ENCODE measurements at regions not wholly inside any gene's neighbourhood (a gene's known extent, or its start where the extent isn't known, plus 50 kb on each side); places are given as distances from the start of the nearest gene placed in this dataset.

DNA sequence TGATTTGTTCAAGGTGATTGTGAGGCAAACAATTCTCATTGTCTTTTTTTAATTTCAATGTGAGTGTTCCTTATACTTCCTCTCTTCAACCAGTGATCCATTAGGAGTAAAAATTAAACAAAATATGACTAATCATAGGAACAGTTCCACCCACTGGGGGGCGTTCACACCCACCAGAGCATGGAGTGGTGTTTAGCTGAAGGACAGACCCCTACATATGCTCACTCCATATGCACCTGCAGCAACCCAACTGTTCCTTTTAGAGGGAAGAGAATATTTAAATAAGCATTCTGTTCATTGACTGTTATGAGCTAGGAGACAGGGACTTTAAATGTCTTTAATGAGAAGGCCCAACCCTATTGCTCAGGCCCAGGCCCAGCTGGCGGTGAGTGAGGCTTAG is 78.7 kb upstream of the DRD2 start:
- Histone ChIP-seq H3K27me3 (ENCODE audit: control insufficient read depth in 3 of 3, insufficient read depth in 3 of 3, low read depth in 1 of 3, low read length in 3 of 3) (no peaks in the 10 kb centered on the region), H3K79me1 (ENCODE audit: low read depth, low read length) (peaks cover 3% of the 10 kb centered on the region), H3K9me3 (replicated peaks in 1 of 2; ENCODE audit: control insufficient read depth in 2 of 2, insufficient read depth in 1 of 2, low read depth in 1 of 2, low read length in 2 of 2) (no peaks in the 10 kb centered on the region), H2BK5ac (ENCODE audit: low read length) (no peak overlapping the region), H4K8ac (ENCODE audit: low read depth, low read length) (no peak overlapping the region), H3K18ac (ENCODE audit: low read length) (no peak overlapping the region), H2BK120ac (ENCODE audit: low read depth, low read length) (no peak overlapping the region), H2AK5ac (ENCODE audit: low read depth, low read length) (no peak overlapping the region), H3K4ac (ENCODE audit: low read length) (no peak overlapping the region), H3K9ac (ENCODE audit: low read depth, low read length, poor library complexity) (no peak overlapping the region), H3K14ac (ENCODE audit: low read length) (no peak overlapping the region), H2BK12ac (ENCODE audit: low read length) (no peak overlapping the region), H3K4me1 (ENCODE audit: control insufficient read depth in 2 of 2, insufficient read depth in 1 of 2, low read depth in 1 of 2, low read length in 2 of 2) (peaks cover 2 to 17% of the 10 kb centered on the region in 2 donors), H3K4me2 (ENCODE audit: insufficient read depth, low read length, poor library complexity, severe bottlenecking) (no peak overlapping the region), H2AFZ (ENCODE audit: low read length) (no peak overlapping the region), H3K4me3 (ENCODE audit: low read length in 2 of 2) (no peak overlapping the region), H2BK15ac (ENCODE audit: low read length) (no peak overlapping the region), H3K36me3 (replicated peaks in 1 of 2; ENCODE audit: control insufficient read depth in 2 of 2, insufficient read depth in 2 of 2, low read length in 2 of 2) (no peaks in the 10 kb centered on the region), H4K91ac (ENCODE audit: low read depth, low read length, poor library complexity) (no peak overlapping the region), H3K27ac (replicated peaks; ENCODE audit: low read length) (no peak overlapping the region), H3K23ac (ENCODE audit: low read depth, low read length, poor library complexity) (no peak overlapping the region)
- no peak for DNase-seq (ENCODE audit: low spot score)
- WGBS, 2 donors (ENCODE audit: extremely low coverage in 2 of 2, insufficient read length in 2 of 2, insufficient replicate concordance in 1 of 2), result no CpG with 5 or more reads among the region's 2 CpGs

DNA sequence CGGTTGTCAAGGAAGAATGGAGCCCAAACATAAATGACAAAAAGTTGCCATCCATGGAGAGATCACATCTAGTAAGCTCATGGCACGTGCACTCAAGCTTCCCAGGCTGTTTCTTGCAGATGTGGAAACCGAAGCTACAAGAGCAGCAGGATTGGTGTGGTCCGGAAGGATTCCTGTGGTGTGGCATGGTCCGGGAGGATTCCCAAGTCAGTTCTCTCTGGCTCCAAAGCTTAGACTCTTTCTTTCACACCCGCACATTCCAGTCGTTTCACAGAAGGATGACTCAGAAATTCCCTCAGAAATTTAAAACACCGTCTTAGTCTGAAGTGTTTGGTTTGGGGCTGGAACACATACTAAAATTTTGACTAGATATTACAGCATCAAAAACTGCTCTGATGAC is 78.0 kb upstream of the DRD2 start:
- Histone ChIP-seq H3K27ac (replicated peaks; ENCODE audit: low read length) (peak overlapping the region; percentile 55), H3K23ac (ENCODE audit: low read depth, low read length, poor library complexity) (no peak overlapping the region), H2AFZ (ENCODE audit: low read length) (peak overlapping the region; percentile 3), H3K4me2 (ENCODE audit: insufficient read depth, low read length, poor library complexity, severe bottlenecking) (no peak overlapping the region), H3K4me3 (ENCODE audit: low read length in 2 of 2) (no peak overlapping the region), H3K9ac (ENCODE audit: low read depth, low read length, poor library complexity) (no peak overlapping the region), H4K91ac (ENCODE audit: low read depth, low read length, poor library complexity) (no peak overlapping the region), H4K8ac (ENCODE audit: low read depth, low read length) (no peak overlapping the region), H2BK12ac (ENCODE audit: low read length) (no peak overlapping the region), H3K4me1 (ENCODE audit: control insufficient read depth in 2 of 2, insufficient read depth in 1 of 2, low read depth in 1 of 2, low read length in 2 of 2) (peaks cover 2 to 14% of the 10 kb centered on the region in 2 donors), H3K36me3 (replicated peaks in 1 of 2; ENCODE audit: control insufficient read depth in 2 of 2, insufficient read depth in 2 of 2, low read length in 2 of 2) (no peaks in the 10 kb centered on the region), H2AK5ac (ENCODE audit: low read depth, low read length) (no peak overlapping the region), H3K4ac (ENCODE audit: low read length) (no peak overlapping the region), H2BK5ac (ENCODE audit: low read length) (no peak overlapping the region), H3K9me3 (replicated peaks in 1 of 2; ENCODE audit: control insufficient read depth in 2 of 2, insufficient read depth in 1 of 2, low read depth in 1 of 2, low read length in 2 of 2) (no peaks in the 10 kb centered on the region), H3K18ac (ENCODE audit: low read length) (no peak overlapping the region), H3K79me1 (ENCODE audit: low read depth, low read length) (peaks cover 3% of the 10 kb centered on the region), H2BK15ac (ENCODE audit: low read length) (no peak overlapping the region), H2BK120ac (ENCODE audit: low read depth, low read length) (no peak overlapping the region), H3K14ac (ENCODE audit: low read length) (no peak overlapping the region), H3K27me3 (ENCODE audit: control insufficient read depth in 3 of 3, insufficient read depth in 3 of 3, low read depth in 1 of 3, low read length in 3 of 3) (no peaks in the 10 kb centered on the region)
- WGBS, 2 donors (ENCODE audit: extremely low coverage in 2 of 2, insufficient read length in 2 of 2, insufficient replicate concordance in 1 of 2), result no CpG with 5 or more reads among the region's 8 CpGs
- DNase-seq (ENCODE audit: low spot score), result peak; percentile 45

DNA sequence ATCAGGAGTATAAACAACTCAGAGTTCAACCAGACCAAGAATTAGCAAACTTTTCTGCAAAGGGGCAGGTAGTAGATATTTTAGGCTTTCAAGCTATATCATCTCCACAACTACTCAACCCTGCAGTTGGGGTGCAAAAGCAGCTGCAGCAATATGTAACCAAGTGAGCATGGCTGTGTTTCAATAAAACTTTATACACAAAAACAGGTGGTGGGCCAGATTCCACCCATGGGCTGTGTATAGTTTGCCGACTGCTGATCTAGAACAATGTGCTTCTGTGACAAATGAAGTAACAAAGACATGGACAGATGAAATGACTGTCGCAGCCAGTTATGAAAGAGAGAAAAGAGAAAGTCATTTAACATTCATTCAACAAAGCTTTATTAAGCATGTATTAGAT is 77.1 kb upstream of the DRD2 start:
- Histone ChIP-seq H2BK15ac (ENCODE audit: low read length) (no peak overlapping the region), H3K27ac (replicated peaks; ENCODE audit: low read length) (no peak overlapping the region), H3K18ac (ENCODE audit: low read length) (no peak overlapping the region), H3K27me3 (ENCODE audit: control insufficient read depth in 3 of 3, insufficient read depth in 3 of 3, low read depth in 1 of 3, low read length in 3 of 3) (no peaks in the 10 kb centered on the region), H2BK120ac (ENCODE audit: low read depth, low read length) (no peak overlapping the region), H4K91ac (ENCODE audit: low read depth, low read length, poor library complexity) (no peak overlapping the region), H3K4me3 (ENCODE audit: low read length in 2 of 2) (no peak overlapping the region), H4K8ac (ENCODE audit: low read depth, low read length) (no peak overlapping the region), H2BK12ac (ENCODE audit: low read length) (no peak overlapping the region), H3K4me1 (ENCODE audit: control insufficient read depth in 2 of 2, insufficient read depth in 1 of 2, low read depth in 1 of 2, low read length in 2 of 2) (peaks cover 2 to 14% of the 10 kb centered on the region in 2 donors), H3K79me1 (ENCODE audit: low read depth, low read length) (peaks cover 3% of the 10 kb centered on the region), H3K4me2 (ENCODE audit: insufficient read depth, low read length, poor library complexity, severe bottlenecking) (no peak overlapping the region), H2AFZ (ENCODE audit: low read length) (no peak overlapping the region), H3K9me3 (replicated peaks in 1 of 2; ENCODE audit: control insufficient read depth in 2 of 2, insufficient read depth in 1 of 2, low read depth in 1 of 2, low read length in 2 of 2) (no peaks in the 10 kb centered on the region), H3K14ac (ENCODE audit: low read length) (no peak overlapping the region), H3K4ac (ENCODE audit: low read length) (no peak overlapping the region), H3K36me3 (replicated peaks in 1 of 2; ENCODE audit: control insufficient read depth in 2 of 2, insufficient read depth in 2 of 2, low read length in 2 of 2) (no peaks in the 10 kb centered on the region), H3K9ac (ENCODE audit: low read depth, low read length, poor library complexity) (no peak overlapping the region), H3K23ac (ENCODE audit: low read depth, low read length, poor library complexity) (no peak overlapping the region), H2BK5ac (ENCODE audit: low read length) (no peak overlapping the region), H2AK5ac (ENCODE audit: low read depth, low read length) (no peak overlapping the region)
- DNase-seq (ENCODE audit: low spot score), result no peak
- WGBS, 2 donors (ENCODE audit: extremely low coverage in 2 of 2, insufficient read length in 2 of 2, insufficient replicate concordance in 1 of 2), result no CpG with 5 or more reads among the region's 2 CpGs

DNA sequence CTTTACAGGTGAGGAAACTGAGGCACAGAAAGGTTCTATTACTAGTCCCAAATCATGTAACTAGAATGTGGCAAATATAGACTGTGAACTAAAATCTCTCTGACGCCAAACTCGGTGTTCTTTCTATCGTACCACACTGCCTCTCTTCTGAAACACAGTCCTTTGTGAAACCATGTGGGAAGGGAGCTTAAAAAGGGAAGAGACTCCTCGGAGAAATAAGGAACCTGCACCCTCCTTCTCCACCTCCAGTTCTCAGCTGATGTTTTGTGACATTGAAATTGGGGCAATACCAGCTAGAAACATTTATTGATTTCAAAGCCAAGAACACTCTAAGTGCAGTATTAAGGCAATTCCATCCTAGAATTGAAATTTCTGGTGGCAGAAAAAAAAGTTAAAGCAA is 76.4 kb upstream of the DRD2 start:
- no peak overlapping the region for H3K9ac ChIP-seq (ENCODE audit: low read depth, low read length, poor library complexity)
- no peak overlapping the region for H4K91ac ChIP-seq (ENCODE audit: low read depth, low read length, poor library complexity)
- no peak overlapping the region for H3K4me2 ChIP-seq (ENCODE audit: insufficient read depth, low read length, poor library complexity, severe bottlenecking)
- H2BK12ac ChIP-seq (ENCODE audit: low read length), result no peak overlapping the region
- WGBS, 2 donors (ENCODE audit: extremely low coverage in 2 of 2, insufficient read length in 2 of 2, insufficient replicate concordance in 1 of 2), result no CpG with 5 or more reads among the region's 4 CpGs
- no peaks in the 10 kb centered on the region for H3K36me3 ChIP-seq (replicated peaks in 1 of 2; ENCODE audit: control insufficient read depth in 2 of 2, insufficient read depth in 2 of 2, low read length in 2 of 2)
- DNase-seq (ENCODE audit: low spot score), result no peak
- no peak overlapping the region for H2AK5ac ChIP-seq (ENCODE audit: low read depth, low read length)
- no peak overlapping the region for H2BK120ac ChIP-seq (ENCODE audit: low read depth, low read length)
- no peaks in the 10 kb centered on the region for H3K9me3 ChIP-seq (replicated peaks in 1 of 2; ENCODE audit: control insufficient read depth in 2 of 2, insufficient read depth in 1 of 2, low read depth in 1 of 2, low read length in 2 of 2)
- no peak overlapping the region for H3K4ac ChIP-seq (ENCODE audit: low read length)
- H2AFZ ChIP-seq (ENCODE audit: low read length), result no peak overlapping the region
- H3K23ac ChIP-seq (ENCODE audit: low read depth, low read length, poor library complexity), result no peak overlapping the region
- H3K4me3 ChIP-seq (ENCODE audit: low read length in 2 of 2), result no peak overlapping the region
- no peak overlapping the region for H2BK15ac ChIP-seq (ENCODE audit: low read length)
- no peaks in the 10 kb centered on the region for H3K27me3 ChIP-seq (ENCODE audit: control insufficient read depth in 3 of 3, insufficient read depth in 3 of 3, low read depth in 1 of 3, low read length in 3 of 3)
- H3K79me1 ChIP-seq (ENCODE audit: low read depth, low read length), result peaks cover 3% of the 10 kb centered on the region
- H3K27ac ChIP-seq (replicated peaks; ENCODE audit: low read length), result no peak overlapping the region
- no peak overlapping the region for H4K8ac ChIP-seq (ENCODE audit: low read depth, low read length)
- no peak overlapping the region for H2BK5ac ChIP-seq (ENCODE audit: low read length)
- no peak overlapping the region for H3K18ac ChIP-seq (ENCODE audit: low read length)
- no peak overlapping the region for H3K14ac ChIP-seq (ENCODE audit: low read length)
- peaks cover 2 to 14% of the 10 kb centered on the region in 2 donors for H3K4me1 ChIP-seq (ENCODE audit: control insufficient read depth in 2 of 2, insufficient read depth in 1 of 2, low read depth in 1 of 2, low read length in 2 of 2)
